HepG2 (cell line): ENCODE measurements at regions not wholly inside any gene's neighbourhood (a gene's known extent, or its start where the extent isn't known, plus 50 kb on each side); places are given as distances from the start of the nearest gene placed in this dataset.

ENCODE experiments used
- ATAC-seq: fragments of 200-7000 bp; cut with Tn5 transposase; 3 replicates; pipeline ENCODE4 v1.9.1; 2020; ENCODE audit warnings: mild to moderate bottlenecking, moderate library complexity
- BruUV-seq: library from RNA; stranded (reverse); fragments of 400-500 nt; replicated peaks from 2 replicates; lab custom pipeline; 2021; lab: Mats Ljungman, UMichigan
- CTCF ChIA-PET: fragments of 300-600 bp; formaldehyde crosslinking; extraction: SDS; loops from one replicate; lab custom pipeline; 2021; ENCODE audit warnings: low total read pairs, inconsistent platforms, low intra/inter-chr PET ratio; lab: Yijun Ruan, JAX
- POLR2A ChIA-PET: fragments of 350-600 bp; sonication (Branson Sonifier 250); formaldehyde crosslinking; loops from one replicate; lab custom pipeline; 2020; ENCODE audit warnings: antibody characterized with exemption, inconsistent platforms; lab: Yijun Ruan, JAX
- DNase-seq: peaks from one replicate; pipeline ENCODE4 v3.0.0-alpha.2; 2015; ENCODE audit warnings: low spot score
- FAIRE-seq: peaks from 3 replicates; lab custom pipeline; 2011; peaks lifted over from hg19 to GRCh38; lab: Jason Lieb, UNC
- H2AFZ ChIP-seq: one replicate; pipeline ENCODE4 v1.6.1; 2011; ENCODE audit warnings: low read length, inconsistent platforms
- H3K27ac ChIP-seq: fragments of 300-600 bp; 3 replicates; pipeline ENCODE4 v1.8.0; 2011; ENCODE audit warnings: mixed run types, mild to moderate bottlenecking, mixed read lengths, low read length, inconsistent platforms; ENCODE audit not compliant: insufficient read depth; ENCODE audit errors: extremely low read length
- H3K27me3 ChIP-seq, 2 experiments: fragments of 200-600 bp in 1 of 2; 2 replicates in 1 of 2; 3 replicates in 1 of 2; pipeline versions ENCODE4 v1.6.0 to v1.8.0; 2011; ENCODE audit warnings: low read length in 2 of 2, mild to moderate bottlenecking in 2 of 2, moderate library complexity in 2 of 2, inconsistent platforms in 1 of 2; ENCODE audit not compliant: insufficient read depth in 2 of 2, control insufficient read depth in 1 of 2
- H3K36me3 ChIP-seq, 2 experiments: fragments of 200-600 bp in 1 of 2; replicated peaks in 1 of 2; 2 replicates in 1 of 2; 3 replicates in 1 of 2; pipeline versions ENCODE4 v1.5.1 to v1.8.0; 2011; ENCODE audit warnings: low read length in 2 of 2, inconsistent platforms in 1 of 2; ENCODE audit not compliant: insufficient read depth in 2 of 2, control insufficient read depth in 1 of 2
- H3K4me1 ChIP-seq: 2 replicates; pipeline ENCODE4 v1.5.1; 2012; ENCODE audit warnings: low read length, inconsistent platforms; ENCODE audit not compliant: insufficient read depth
- H3K4me2 ChIP-seq: 2 replicates; pipeline ENCODE4 v1.6.0; 2011; ENCODE audit warnings: low read depth, low read length, inconsistent platforms
- H3K4me3 ChIP-seq, 3 experiments: fragments of 200-600 bp in 1 of 3; sonication (generic), shearing (Covaris generic) in 1 of 3; replicated peaks in 1 of 3; 2 replicates each; pipeline ENCODE4 v1.5.1; 2011 to 2016; ENCODE audit warnings: low read length in 3 of 3, inconsistent platforms in 2 of 3, low read depth in 2 of 3, mild to moderate bottlenecking in 2 of 3, control low read depth in 1 of 3, mixed read lengths in 1 of 3; ENCODE audit not compliant: insufficient read depth in 1 of 3
- H3K79me2 ChIP-seq: one replicate; pipeline ENCODE4 v1.6.1; 2011; ENCODE audit warnings: low read length, inconsistent platforms; ENCODE audit not compliant: insufficient read depth
- H3K9ac ChIP-seq: 2 replicates; pipeline ENCODE4 v1.6.0; 2011; ENCODE audit warnings: mild to moderate bottlenecking, low read depth, low read length, inconsistent platforms; ENCODE audit not compliant: insufficient read depth
- H3K9me3 ChIP-seq: 2 replicates; pipeline ENCODE4 v1.5.1; 2012; ENCODE audit warnings: mild to moderate bottlenecking, low read length
- H4K20me1 ChIP-seq: 2 replicates; pipeline ENCODE4 v1.6.0; 2011; ENCODE audit warnings: inconsistent platforms, mild to moderate bottlenecking, low read length, moderate library complexity; ENCODE audit not compliant: insufficient read depth
- FOXK2 ChIP-seq: fragments of 450-650 bp; IDR thresholded peaks from 2 replicates; pipeline ENCODE4 v1.6.1; 2016
- ISL2 ChIP-seq: sonication (generic); formaldehyde crosslinking; IDR thresholded peaks from 2 replicates; pipeline ENCODE4 v1.5.0; 2020; ENCODE audit warnings: missing genetic modification reagents
- KDM5B ChIP-seq: sonication (generic); formaldehyde crosslinking; IDR thresholded peaks from 2 replicates; pipeline ENCODE4 v1.4.0; 2020; ENCODE audit warnings: missing genetic modification reagents, mild to moderate bottlenecking, borderline replicate concordance
- MNT ChIP-seq: fragments of 450-650 bp; IDR thresholded peaks from 2 replicates; pipeline ENCODE4 v1.6.1; 2016
- NFE2L2 ChIP-seq: fragments of 150-350 bp; IDR thresholded peaks from 2 replicates; pipeline ENCODE4 v1.6.1; 2014; ENCODE audit warnings: low read length
- RARG ChIP-seq: sonication (generic); formaldehyde crosslinking; IDR thresholded peaks from 2 replicates; pipeline ENCODE4 v1.4.0; 2020; ENCODE audit warnings: low read depth, mild to moderate bottlenecking, missing genetic modification reagents
- SMARCE1 ChIP-seq: fragments of 450-650 bp; IDR thresholded peaks from 2 replicates; pipeline ENCODE4 v1.6.1; 2017; ENCODE audit warnings: borderline replicate concordance
- SNAPC5 ChIP-seq: sonication (generic); formaldehyde crosslinking; IDR thresholded peaks from 2 replicates; pipeline ENCODE4 v1.8.1; 2023; ENCODE audit warnings: mild to moderate bottlenecking, missing genetic modification reagents, borderline replicate concordance
- ZBED4 ChIP-seq: sonication (generic); formaldehyde crosslinking; IDR thresholded peaks from 2 replicates; pipeline ENCODE4 v1.4.0; 2020; ENCODE audit warnings: missing genetic modification reagents, borderline replicate concordance
- ZNF367 ChIP-seq: sonication (generic); formaldehyde crosslinking; IDR thresholded peaks from 2 replicates; pipeline ENCODE4 v1.4.0; 2020; ENCODE audit warnings: missing genetic modification reagents, borderline replicate concordance
- ZNF510 ChIP-seq: sonication (generic); formaldehyde crosslinking; IDR thresholded peaks from 2 replicates; pipeline ENCODE4 v1.4.0; 2020; ENCODE audit warnings: low read depth, mild to moderate bottlenecking, missing genetic modification reagents
- ZNF550 ChIP-seq: sonication (generic); formaldehyde crosslinking; IDR thresholded peaks from 2 replicates; pipeline ENCODE4 v1.4.0; 2020; ENCODE audit warnings: mild to moderate bottlenecking, missing genetic modification reagents, borderline replicate concordance
- ZNF75D ChIP-seq: sonication (generic); formaldehyde crosslinking; IDR thresholded peaks from 2 replicates; pipeline ENCODE4 v1.8.1; 2023; ENCODE audit warnings: missing genetic modification reagents, mild to moderate bottlenecking, borderline replicate concordance
- whole genome bisulfite sequencing: methylation state at CpG from one replicate; pipeline ENCODE4 v1.1.6; 2017; ENCODE audit warnings: low lambda C conversion rate; 5-methylcytosine and 5-hydroxymethylcytosine counted together
- in situ Hi-C: cut with HindIII; loops from 2 replicates; pipeline ENCODE4 v1.10.0; 2017; ENCODE audit warnings: low pct_unique_long_range_greater_than_20kb; ENCODE audit not compliant: extremely low pct_ligation_motif_present
- intact Hi-C: fragments of 100-400 bp; cut with micrococcal nuclease; formaldehyde crosslinking; loops from one replicate; pipeline ENCODE4 v1.10.0; 2022; ENCODE audit not compliant: unreplicated experiment
- TF ChIP-seq, protein P1 (sequence below): IDR thresholded peaks from 2 replicates; pipeline ENCODE4 v1.6.1; 2012; ENCODE audit warnings: inconsistent platforms

- TF ChIP-seq SNAPC5 (CRISPR knock-in tag) = no peak
- TF ChIP-seq ZNF75D = no peak
- no peak for TF ChIP-seq SMARCE1
- no peak for TF ChIP-seq FOXK2
- no peak for TF ChIP-seq ZNF510
Measured at GRCh38 chr5:4079831-4080230, 484.2 kb downstream of the IRX1 start (continued).

DNA sequence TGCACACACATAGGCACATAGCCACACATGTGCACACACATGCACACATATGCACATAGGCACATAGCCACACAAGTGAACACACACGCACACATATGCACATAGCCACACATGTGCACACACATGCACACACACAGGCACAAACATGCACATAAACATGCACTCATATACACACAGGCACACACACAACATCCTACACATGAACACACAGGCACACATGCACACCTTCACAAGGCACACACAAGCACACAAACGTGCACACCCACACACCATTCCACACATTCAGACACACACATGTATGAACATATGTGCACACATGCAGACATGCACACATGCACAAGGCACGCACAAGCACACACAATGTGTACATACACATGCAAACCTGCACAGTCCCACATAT lies 484.7 kb downstream of the IRX1 start:
- in situ Hi-C loops (no loop called here), intact Hi-C loops (no loop called here)
- ATAC-seq = no peak
- DNase-seq = no peak
- no peaks in the 10 kb centered on the region for H3K79me2 ChIP-seq
- CTCF ChIA-PET = no interaction called here
- H3K4me3 ChIP-seq = no peak overlapping the region
- H3K4me1 ChIP-seq = no peaks in the 10 kb centered on the region
- TF ChIP-seq RARG (CRISPR knock-in tag) = no peak
- peak; percentile 76 for TF ChIP-seq MNT
- TF ChIP-seq, all 625 proteins: peak for 1
- BruUV-seq = no TSS peak
- Histone ChIP-seq H3K4me2 (no peak overlapping the region), H3K27me3 (no peaks in the 10 kb centered on the region), H3K9ac (no peak overlapping the region), H3K36me3 (no peaks in the 10 kb centered on the region; a peak in 1 of 5 replicates), H2AFZ (no peak overlapping the region), H4K20me1 (no peaks in the 10 kb centered on the region), H3K27ac (no peak overlapping the region), H3K9me3 (peaks cover 85% of the 10 kb centered on the region)
- FAIRE-seq = no peak
- 0% methylated on average over 2 of the region's 3 CpGs for WGBS
- POLR2A ChIA-PET = no interaction called here

DNA sequence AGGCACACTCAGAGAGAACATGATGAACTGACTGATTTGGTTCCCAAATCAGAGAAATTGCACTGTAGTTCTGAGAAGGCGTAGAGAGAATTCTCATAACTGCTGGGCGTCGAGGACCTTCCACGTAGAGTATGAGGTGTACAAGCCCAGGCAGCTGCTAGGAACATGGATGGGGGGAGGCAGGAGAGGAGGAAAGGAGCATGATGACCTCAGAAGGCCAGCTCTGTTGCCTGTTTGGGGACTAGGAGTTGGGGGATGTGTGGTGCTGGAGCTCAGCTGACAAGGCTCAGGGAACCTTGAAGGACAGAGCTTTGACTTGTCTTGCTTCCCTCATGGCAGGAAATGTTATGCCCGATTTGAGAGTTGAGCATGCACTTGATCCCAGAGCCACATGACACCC lies 485.4 kb downstream of the IRX1 start:
- intact Hi-C loops = no loop called here
- no peaks in the 10 kb centered on the region; a peak in 1 of 5 replicates for H3K36me3 ChIP-seq
- no peak for DNase-seq
- no peak overlapping the region for H3K9ac ChIP-seq
- no peak for ATAC-seq
- WGBS = 59% methylated on average over 5 of the region's 5 CpGs
- no peak overlapping the region for H3K4me3 ChIP-seq
- no peaks in the 10 kb centered on the region for H3K27me3 ChIP-seq
- H3K9me3 ChIP-seq = peaks cover 82% of the 10 kb centered on the region
- POLR2A ChIA-PET = no interaction called here
- no peak overlapping the region for H3K4me2 ChIP-seq
- in situ Hi-C loops = no loop called here
- no peaks in the 10 kb centered on the region for H3K4me1 ChIP-seq
- no TSS peak for BruUV-seq
- H3K79me2 ChIP-seq = no peaks in the 10 kb centered on the region
- no peak for FAIRE-seq
- CTCF ChIA-PET = no interaction called here
- H3K27ac ChIP-seq = no peak overlapping the region
- no peaks in the 10 kb centered on the region for H4K20me1 ChIP-seq
- no peak overlapping the region for H2AFZ ChIP-seq
- TF ChIP-seq ZBED4 (CRISPR knock-in tag) (no peak), NFE2L2 (no peak), ZNF367 (no peak), ZNF550 (CRISPR knock-in tag) (no peak), KDM5B (CRISPR knock-in tag) (no peak), ISL2 (CRISPR knock-in tag) (no peak)
- TF ChIP-seq, protein P1, sequence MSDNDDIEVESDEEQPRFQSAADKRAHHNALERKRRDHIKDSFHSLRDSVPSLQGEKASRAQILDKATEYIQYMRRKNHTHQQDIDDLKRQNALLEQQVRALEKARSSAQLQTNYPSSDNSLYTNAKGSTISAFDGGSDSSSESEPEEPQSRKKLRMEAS = no peak
